CD4-positive, alpha-beta T cell treated with Interleukin-10 for 1 hour (primary cell): ENCODE measurements at regions not wholly inside any gene's neighbourhood (a gene's known extent, or its start where the extent isn't known, plus 50 kb on each side); places are given as distances from the start of the nearest gene placed in this dataset.
A peak's percentile ranks its signal among the peaks of the same experiment; 100 is the strongest.

Source experiments
- DNase-seq: peaks from one replicate; pipeline ENCODE4 v3.0.0-alpha.2; 2020

DNA sequence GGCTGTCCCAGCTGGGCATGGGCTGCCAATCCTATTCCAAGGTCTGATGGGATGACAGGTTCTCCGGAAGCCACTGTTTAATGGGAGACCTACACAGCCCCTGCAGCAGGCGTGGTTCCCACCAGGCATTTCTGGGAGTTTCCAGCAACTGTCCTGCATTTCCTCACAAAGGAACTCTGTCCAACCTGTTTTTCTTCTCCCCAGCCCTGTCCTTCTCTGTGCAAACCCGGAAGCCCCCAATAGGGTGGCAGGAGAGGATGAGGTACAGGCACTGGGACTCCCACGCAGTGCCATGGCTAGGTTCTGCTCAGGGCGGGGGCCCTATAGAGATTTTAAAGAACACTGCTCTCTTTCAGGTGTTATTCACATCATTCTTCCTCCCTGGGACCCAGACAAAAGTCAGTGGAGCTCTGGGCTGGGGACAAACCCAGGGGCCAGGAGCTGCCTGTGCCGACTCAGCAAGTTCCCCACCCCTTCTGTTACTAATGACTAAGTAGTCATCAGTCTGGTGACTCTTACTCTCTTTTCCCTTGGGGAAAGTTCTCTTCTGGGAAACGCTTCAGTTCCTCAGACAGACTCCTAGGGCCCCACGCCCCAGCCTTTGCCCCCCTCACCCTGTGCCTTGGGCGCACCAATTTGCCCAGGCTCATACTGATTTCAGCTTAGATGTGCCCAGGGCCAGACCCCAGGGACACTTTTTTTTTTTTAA is 97.7 kb downstream of the CD47 start:
- DNase-seq = no peak

DNA sequence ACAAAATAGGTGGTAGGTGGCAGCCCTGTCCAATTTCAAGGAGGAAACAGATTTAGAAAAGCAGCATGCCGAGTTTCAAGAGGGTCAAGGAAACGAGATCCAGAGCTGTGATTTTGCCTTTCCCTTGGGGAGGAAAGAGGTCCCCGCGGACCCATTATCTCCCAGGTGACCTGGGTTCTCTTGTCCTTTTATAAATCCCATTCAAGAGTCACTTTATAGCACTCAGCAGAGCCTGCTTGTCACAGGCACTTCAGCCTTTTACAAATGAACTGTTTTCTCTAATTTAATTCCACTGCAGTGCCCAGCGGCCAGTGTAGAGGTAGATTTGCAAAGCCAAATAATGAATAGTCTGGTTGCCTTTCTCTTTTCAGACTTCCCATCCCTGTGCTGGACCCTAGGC is 99.9 kb downstream of the CD47 start:
- DNase-seq = no peak

DNA sequence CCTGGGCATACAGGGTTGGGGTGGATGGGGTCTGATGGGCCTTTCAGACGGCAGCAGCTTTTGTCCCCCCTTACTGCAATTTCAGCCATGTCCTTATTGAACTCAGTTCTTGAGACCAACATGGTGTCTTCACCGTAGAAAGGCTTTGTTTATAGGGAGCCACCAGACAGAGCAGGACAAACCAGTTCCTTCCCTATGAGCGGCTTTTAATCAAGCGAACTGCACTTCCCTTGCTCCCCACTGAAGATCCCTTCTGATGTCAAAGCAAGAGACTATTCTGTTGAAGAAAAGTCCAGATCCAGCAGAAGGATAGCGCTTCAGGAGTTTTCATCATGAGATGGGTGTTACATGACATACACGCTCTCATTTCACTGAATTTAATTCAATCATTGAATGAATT is 100.4 kb downstream of the CD47 start:
- DNase-seq = no peak

DNA sequence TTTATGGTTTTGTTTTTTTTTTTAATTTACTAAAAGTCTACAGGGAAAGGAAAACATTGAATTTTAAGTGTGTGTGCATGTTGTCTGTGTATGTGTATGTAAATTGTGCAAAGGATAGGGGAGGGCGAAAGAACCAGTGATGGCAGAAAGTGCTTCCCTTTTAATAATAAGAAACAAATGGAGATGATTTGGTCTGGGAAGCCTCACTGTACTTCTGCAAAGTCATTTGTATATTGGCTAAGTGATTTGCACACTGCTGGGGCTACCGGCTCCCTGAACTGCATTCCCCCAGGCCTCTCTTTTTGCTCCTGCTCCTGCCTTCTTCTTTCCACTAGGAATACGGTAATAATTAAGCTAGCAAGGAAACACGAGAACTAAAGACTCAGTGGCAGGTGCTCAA is 101.2 kb downstream of the CD47 start:
- no peak for DNase-seq

DNA sequence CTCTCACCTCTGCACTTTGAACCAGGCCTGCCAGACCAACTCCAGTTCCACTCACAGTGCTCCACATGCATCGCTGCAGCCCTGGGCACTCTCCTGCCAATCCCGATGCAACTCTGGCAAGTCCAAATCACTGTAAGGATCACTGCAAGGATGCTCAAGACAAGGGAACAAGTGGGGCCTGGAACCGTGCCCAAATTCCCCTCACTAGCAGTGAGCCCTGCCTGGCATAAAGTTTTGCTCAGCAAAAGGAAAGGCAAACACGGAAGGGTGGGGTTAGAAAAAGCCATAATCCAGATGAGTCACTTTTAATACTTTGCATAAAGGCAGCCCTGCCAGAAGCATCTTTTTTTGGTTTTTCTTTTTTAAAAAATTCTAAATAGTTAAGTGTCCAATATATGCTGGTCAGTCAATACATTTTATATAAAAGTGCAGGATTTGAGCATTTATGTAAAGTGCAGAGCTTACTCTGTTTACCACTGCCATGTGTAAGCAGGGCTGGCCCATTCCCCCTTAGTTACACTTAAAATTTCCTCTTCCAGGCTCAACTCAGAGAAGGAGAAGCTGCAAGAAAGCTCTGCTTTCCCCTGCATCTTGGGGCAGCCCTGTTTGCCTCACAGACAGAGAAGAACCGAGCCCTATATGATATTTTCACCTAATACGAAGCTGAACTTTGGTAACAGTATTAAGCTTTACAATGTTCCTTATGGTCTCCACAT is 102.2 kb downstream of the CD47 start:
- DNase-seq = peak; percentile 34

DNA sequence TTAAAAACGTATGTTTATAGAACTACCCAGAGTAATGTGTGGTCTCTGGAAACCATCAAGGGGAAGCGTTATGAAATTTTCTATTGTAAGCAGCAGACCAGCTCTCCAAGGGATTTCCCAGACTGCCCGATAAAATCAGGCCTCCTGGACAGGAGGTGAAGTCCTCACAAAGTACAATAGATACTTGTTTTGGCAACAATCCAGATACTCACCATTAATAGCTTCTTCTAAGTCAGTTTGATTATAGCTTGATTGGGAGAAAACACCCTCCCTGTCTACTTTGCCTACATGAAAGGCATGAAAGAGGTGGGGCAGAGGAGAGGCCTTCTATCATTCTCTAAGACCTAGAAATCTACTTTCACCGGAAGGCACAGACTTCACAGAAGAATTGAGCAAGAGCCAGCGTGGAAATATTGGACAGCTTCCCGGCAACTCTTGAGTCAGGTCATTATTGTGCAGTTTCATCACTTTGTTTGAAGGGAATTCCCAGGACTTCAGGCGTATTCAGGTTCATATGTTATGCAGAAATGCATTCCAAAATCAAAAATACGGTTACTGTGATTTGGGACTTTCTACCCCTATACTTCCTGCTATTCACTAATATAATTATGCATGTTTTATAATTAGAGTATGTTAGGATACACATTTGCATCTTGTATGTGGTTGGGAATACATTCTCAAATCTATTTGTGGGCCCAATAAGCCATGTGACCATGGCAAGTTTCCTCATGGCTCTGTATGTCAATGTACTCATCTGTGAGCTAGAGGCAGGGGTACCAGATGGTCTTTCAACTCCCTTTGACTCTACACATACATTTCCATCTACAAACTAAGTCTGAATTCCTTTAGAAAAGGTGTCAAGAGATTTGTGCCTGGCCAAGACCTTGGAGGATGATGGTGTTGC is 103.5 kb downstream of the CD47 start:
- DNase-seq = no peak

DNA sequence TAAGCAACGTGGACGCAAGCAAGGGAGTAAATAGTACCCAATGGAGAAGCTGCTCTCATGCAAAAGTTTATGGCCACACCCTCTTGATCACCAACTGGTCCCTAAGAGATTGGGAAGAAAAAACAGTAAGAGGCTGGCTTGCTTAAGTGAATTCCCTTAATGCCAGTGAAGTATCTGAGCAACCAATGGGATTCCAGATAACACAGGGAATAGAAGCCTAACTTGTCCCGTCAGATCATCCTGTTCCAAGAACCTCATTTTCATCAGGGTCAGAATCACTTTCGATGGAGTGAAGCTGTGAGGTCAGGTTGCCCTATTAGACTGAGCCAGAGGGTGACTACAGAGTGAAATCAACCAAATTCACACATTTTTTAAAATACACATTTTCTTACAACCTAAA is 104.3 kb downstream of the CD47 start:
- no peak for DNase-seq

DNA sequence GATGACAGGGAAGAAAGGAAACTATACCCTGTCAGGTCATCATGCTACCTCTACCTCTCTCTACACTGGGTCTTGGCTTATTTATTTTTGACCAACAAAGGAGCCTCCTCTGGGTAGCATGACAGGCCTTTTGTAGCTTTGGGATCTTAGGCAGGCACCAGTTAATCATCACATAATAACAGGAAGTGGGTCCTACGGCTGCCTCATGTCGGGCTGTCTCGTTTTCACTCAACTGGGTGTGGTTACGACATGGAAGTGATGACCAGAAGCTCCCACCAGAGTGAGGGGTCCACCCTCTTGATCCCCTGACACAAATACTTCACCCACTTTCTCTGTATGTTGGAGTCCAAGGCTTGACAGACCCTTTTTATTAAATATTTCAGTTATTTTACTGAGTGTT is 105.3 kb downstream of the CD47 start:
- DNase-seq = peak; percentile 45

DNA sequence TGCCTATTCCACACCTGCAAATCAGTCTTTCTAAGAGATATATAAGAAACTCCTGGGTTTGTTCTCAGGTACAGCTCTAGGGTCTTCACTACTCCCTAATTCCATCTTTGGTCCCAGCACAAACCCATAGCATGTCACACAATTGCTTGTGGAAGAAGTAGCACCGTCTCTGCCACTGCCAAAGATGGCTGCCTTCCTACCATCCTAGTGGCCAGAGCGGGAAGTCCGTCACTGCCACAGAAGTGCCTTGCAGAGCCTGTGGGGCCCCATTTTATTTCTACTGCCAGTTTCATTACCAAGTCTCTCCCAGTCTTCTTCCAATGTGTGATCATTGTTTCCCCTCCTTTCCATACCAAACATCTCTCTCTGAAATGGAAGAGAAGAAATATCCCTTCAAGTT is 107.6 kb downstream of the CD47 start:
- DNase-seq = no peak

DNA sequence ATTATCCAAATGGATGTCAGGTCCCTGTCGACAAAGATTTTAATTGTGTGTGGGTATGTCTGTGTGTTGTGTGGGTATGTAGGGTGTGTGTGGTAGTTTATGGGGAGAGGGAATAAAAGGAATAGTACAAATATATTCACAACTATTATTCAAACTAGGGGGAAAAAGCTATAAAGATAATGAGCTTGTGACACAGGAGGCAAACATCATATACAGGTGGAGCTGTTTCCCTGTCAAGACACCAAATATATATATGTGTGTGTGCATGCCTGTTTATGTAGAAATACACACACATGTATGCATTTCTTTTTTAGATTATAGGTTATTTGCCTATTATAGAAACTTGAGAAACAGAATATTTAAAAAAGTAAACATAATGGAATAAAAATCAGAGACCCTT is 108.7 kb downstream of the CD47 start:
- DNase-seq = no peak

DNA sequence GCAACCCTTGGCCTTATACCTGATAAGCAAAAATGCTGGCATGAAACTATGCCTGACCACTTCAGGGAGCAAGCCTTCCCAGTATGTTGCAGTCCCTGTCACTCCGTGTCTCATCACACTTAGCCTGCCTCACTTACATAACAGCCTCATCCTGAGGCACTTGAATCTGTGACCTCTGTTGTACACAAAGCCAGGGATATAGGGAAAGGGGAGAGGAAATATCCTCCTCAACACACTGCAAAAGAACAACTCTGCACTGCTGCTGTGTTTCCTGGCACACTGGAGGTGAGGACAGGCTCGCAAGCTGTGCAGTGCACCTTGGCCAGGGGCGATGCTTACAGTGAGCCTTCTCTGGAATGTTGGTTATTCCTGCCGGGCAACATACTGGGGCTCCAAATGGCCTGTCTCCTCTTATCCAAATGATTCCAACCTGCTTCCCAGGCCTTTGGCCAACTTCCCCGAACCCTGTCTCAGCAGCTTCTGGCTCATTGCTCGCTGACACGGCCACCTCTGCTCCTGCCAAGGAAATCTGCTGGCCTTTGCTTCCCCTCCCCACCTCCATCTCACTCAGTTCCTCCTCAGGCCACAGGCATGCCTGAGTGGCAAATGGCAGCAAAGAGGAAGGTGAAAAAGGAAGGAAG is 109.2 kb downstream of the CD47 start:
- DNase-seq = no peak

DNA sequence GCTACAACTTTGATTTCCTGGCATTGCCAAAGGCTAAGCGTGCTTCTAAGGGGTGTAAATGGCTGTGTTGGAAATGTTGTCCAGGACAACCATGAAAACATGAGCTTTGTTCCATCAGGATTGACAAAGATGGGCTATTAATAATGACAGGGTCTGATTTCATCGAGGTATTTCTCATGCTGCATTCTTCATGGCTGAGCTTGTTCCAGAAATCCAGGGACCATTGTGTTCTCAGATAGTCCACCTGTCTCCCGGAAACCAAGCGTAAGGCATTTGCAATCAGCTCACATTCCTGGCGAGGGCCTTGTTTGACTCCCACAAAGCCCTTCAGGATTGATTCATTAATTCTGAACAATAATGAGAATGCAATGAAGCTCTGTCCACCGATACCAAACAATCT is 111.3 kb downstream of the CD47 start:
- DNase-seq = no peak

DNA sequence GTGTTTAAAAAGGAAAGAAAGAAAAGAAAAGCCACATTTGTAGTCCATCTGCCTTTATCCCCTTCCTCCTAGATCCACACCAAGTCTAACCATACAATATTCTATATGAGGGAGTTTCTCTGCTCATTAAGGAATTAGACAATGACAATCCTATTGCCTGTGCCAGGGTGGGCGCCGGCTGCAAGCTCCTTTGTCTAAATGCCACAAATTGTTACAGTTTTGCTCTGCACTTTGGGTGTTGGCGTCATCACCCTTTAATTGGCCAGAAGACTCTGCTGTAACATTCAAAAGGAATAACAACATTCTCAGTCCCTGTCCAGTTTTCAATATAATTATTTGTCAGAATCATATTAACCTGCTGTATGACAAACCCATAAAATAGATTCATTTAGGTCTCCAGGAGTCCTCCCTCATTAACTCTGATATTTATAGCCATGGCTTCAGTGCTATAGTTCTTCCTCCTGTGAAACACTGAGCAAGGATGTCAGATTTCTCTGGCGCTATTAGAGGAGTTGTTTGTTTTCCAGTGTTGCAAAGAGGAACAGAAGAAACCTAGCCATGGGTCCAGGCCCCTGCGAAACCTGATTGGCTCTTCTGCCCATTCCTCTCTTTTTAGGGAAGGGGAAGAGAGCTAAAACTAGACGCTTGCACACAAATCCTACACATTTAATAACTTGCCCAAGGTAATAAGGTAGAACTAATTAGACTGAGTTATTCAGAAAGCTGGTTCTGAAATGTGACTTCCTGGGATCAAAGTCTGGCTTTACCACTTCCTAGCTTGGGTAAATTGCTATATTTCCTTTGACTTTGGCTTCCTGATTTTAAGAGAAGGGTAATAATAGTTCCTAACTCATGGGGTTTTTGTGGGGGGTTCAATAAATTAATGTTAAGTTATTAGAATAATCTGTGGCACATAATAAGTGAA is 112.4 kb downstream of the CD47 start:
- DNase-seq = peak; percentile 16

DNA sequence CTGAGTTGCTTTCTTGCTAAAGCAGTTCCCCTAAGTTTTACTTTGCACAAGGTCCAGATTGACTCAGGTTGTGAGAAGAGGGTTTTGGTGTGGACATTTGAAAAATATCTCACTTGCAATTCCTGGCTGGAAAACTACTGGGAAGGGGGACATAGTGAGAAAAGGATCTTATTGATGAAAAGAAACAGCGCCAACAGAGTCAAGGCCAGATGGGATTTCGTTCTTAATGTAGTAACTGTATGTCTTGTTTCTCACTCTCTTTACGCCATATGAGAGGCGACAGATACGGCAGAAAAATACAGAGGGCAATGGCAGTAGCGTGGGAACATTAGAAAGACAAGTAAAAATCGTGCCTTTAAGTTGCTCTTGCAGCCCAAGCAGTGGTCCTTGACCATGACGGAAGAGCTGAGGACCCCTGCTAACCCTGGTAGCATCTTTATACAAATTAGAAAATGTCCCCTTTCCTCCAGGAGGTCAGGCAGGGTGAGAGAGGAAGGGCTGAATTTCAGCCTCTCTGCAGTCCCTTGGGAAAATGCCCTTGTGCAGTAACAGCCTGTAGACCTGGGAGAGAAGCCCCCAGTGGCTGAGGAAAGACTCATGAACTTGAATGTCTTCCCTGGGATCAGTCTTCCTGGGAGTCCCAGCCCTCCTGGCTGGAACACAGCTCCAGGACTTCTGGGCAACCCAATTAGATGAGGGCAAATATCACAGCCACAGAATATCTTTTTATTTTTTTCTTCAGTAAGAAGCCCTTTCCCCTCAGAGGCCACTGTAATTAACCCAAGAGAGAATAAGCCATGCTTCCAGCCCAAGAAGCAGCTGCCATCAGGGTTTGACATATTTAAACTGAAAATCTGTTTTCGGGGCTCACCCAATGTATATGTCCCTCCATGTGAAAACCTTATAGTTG is 113.4 kb downstream of the CD47 start:
- DNase-seq = no peak

DNA sequence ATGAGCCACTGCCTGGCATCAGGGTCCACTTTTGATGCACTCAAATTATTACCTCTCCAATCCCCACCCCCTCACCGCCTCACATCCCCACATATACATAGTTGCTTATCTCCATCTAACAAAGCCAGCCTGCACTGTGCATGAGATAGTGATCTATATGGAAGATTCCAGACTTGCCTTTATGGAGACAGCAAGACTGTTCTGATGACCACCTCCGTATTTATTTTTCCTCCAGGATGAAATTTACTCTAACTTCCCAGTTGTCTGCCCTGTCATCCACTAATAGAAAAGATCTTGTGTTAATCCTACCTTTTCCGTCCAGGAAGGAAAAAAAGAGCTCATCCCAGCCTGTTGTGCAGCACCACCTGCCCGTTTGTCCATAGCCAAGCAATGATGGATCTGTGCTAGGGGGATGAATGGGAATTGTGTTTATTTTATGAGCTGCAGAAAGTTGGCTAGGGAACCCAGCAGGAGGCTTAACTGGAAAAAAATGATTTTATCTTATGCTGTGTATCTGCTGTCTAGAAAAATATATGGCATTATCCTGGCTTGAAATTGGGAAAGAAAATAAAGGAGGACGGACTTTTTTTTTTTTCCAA is 114.5 kb downstream of the CD47 start:
- DNase-seq = no peak

DNA sequence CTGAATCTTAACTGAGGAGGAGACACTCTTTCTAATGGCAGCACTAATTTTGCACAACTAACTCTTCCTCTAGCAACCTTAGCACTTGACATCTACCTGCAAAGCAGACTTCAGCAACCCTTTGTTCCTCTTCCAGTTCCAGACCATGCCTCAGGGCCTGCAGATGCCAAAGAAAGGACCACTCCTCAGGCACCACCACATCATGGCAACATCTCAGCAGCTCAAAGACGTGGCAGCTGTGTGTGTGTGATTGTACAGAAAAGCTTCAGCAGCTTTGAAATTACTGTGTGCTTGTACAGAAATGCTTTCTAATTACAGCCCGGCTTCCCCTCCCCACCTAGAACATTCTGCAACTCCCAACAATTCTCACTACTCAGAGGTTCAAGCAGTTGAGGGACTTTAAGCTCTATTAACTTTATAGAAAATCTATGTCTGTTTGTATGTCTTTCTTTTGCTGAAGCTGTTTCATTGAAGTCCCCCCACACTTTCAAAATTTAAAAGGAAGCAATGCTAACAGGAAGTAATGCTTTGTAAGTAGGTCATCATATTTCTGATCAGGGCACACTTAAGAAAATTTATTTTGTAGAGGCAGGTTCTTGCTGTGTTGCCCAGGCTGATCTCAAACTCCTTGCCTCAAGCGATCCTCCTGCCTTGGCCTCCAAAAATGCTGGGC is 115.2 kb downstream of the CD47 start:
- DNase-seq = peak; percentile 15

DNA sequence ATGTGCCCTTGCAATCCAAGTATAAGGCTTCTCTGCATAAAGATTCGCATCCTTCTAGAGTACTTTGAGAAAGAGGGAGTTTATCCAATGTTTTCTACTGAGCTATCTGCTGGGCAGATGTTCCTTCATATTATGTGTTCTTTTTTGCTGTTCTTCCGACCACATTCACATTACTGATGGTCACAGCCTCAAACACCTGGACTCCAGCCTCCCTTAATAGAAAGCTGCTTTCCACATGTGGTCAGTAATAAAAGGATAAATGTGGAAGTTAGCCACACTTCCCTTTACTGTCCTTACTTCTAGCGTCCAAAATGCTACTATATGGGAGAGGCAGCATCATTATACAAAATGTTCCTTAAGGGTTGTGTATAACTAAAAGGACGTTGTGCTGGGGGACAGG is 116.9 kb downstream of the CD47 start:
- DNase-seq = no peak

DNA sequence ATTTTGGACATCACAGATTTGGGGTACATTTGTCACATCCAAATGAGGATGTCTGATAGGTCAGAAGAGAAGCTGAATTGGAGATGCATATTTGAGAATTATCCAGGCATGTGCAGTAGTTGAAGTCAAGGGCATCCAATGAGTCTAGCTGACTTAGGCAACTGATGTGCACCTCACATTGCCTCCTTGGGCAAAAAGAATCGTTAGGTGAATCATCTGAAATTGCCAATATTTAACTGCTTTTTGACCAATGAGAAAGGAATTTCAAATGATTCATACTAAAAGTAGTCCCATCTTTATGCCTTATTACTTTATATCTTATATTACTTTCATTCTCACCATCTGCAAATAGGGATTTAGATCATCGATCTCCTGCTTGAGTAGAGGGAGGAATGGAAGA is 117.7 kb downstream of the CD47 start:
- no peak for DNase-seq

DNA sequence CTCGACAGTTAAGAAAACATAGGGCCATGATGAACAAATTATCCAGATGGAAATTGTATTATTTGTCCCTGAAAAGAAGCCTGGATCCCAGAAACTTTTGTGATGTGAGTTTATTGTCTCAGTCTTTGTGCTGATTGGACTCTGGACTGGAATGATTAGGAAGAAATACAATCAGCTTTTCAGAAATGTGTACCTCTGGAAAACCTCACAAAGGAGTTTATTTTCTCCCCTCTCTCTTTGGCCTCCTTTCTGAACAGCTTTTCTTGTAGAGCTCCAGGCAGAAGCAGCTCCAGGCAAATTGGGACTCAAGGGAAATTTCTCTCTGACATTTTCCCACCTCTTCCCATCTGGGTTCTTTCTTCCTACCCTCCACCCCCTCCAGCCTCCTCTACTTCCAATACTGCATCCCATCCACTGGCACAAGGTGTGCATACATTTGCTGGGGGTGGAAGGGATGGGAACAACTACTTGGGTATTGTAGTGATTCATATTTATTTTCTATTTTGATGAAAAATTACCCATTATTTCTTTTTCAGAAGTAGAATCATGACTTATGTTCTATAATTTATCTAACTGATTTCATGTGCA is 119.7 kb downstream of the CD47 start:
- no peak for DNase-seq
